ENCODE measurements at regions not wholly inside any gene's neighbourhood (a gene's known extent, or its start where the extent isn't known, plus 50 kb on each side); places are given as distances from the start of the nearest gene placed in this dataset.

DNA sequence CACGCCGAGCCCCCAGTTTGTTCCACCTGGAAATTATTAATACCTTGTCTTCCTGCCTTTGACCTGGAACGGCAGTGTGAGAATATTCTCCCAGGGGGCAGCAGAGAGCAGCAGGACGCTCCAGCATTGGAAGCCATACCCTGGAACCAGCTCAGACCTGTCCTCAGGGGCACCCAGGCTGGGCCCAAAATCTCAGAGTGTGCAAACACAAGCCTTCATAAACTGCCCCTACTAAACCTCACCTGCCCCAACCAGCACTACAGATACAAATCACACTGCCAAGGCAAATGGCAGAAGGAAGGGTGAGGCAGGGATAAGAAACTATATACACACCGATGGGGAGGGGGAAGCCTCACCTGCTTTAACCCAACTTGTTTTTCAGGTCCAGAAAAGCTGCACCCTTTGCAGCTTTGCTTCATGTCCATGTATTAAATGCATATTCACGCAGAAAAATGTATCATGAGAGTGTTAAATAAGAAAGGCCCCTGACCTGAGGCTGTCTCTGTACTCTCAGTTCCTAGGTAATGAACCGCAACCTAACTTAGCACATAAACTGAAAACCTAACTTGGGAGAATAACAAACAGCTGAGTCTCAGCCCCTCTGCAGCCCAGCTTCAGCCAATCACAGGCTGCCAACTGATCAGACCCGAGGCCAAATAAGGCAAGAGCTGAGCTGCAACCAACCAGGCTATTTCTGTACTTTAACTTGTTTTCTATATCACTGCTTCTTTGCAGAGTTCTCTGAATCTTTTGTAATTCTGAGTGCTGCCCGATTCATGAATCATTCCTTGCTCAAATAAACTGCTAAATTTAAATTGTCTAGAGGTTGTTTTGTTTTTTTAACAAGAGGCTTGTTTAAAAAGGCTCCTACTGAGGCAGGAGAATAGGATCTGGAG, 130.1 kb downstream of the SPTSSA start:
- DNase-seq (ENCODE audit: low read depth, low spot score) = no peak
- Histone ChIP-seq H3K9ac (ENCODE audit: control insufficient read depth, extremely low read depth, insufficient read depth, low read length) (peak overlapping the region; percentile 55), H3K36me3 (ENCODE audit: control insufficient read depth in 2 of 2, extremely low read depth in 1 of 2, insufficient read depth in 2 of 2, low read length in 2 of 2) (no peaks in the 10 kb centered on the region), H3K79me2 (ENCODE audit: control insufficient read depth, insufficient read depth, low read length) (no peaks in the 10 kb centered on the region), H3K4me3 (ENCODE audit: control insufficient read depth in 2 of 3, extremely low read depth in 1 of 3, insufficient read depth in 2 of 3, low read depth in 1 of 3, low read length in 3 of 3) (peak overlapping the region in 2 of 3 experiments; percentile 3 to 16), H3K4me1 (ENCODE audit: control insufficient read depth, extremely low read depth, insufficient read depth, low read length) (peaks cover 12% of the 10 kb centered on the region), H3K4me2 (ENCODE audit: control insufficient read depth, extremely low read depth, insufficient read depth, low read depth, low read length) (peak overlapping the region; percentile 55), H3K9me1 (ENCODE audit: control insufficient read depth, extremely low read depth, insufficient read depth, low read length) (no peaks in the 10 kb centered on the region), H3K9me3 (ENCODE audit: control insufficient read depth, low read depth, low read length) (no peaks in the 10 kb centered on the region), H4K20me1 (ENCODE audit: control insufficient read depth, extremely low read depth, insufficient read depth, low read length) (no peaks in the 10 kb centered on the region), H3K27me3 (ENCODE audit: control insufficient read depth, extremely low read depth, insufficient read depth, low read length) (no peaks in the 10 kb centered on the region), H3K27ac (ENCODE audit: control insufficient read depth, insufficient read depth, low read length) (peak overlapping the region; percentile 54), H2AFZ (ENCODE audit: control insufficient read depth, low read length) (peak overlapping the region; percentile 73)
- TF ChIP-seq, protein P1, sequence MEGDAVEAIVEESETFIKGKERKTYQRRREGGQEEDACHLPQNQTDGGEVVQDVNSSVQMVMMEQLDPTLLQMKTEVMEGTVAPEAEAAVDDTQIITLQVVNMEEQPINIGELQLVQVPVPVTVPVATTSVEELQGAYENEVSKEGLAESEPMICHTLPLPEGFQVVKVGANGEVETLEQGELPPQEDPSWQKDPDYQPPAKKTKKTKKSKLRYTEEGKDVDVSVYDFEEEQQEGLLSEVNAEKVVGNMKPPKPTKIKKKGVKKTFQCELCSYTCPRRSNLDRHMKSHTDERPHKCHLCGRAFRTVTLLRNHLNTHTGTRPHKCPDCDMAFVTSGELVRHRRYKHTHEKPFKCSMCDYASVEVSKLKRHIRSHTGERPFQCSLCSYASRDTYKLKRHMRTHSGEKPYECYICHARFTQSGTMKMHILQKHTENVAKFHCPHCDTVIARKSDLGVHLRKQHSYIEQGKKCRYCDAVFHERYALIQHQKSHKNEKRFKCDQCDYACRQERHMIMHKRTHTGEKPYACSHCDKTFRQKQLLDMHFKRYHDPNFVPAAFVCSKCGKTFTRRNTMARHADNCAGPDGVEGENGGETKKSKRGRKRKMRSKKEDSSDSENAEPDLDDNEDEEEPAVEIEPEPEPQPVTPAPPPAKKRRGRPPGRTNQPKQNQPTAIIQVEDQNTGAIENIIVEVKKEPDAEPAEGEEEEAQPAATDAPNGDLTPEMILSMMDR (optimal IDR thresholded peaks at IDR 0.05 in 1 of 3, IDR thresholded peaks at IDR 0.05 in 1 of 3, conservative IDR thresholded peaks at IDR 0.05 in 1 of 3; ENCODE audit: extremely low read depth in 1 of 3, insufficient read depth in 2 of 3, low read length in 3 of 3) = peak; percentile 84 to 89 (median 88)
- TF ChIP-seq EZH2 (IDR thresholded peaks at IDR 0.05; ENCODE audit: low read length) = no peak
- dilution Hi-C loops (cut with MboI; ENCODE audit: extremely low pct_ligation_motif_present, low sequenced_read_pairs) = no loop called here
- FAIRE-seq = peak; percentile 34

DNA sequence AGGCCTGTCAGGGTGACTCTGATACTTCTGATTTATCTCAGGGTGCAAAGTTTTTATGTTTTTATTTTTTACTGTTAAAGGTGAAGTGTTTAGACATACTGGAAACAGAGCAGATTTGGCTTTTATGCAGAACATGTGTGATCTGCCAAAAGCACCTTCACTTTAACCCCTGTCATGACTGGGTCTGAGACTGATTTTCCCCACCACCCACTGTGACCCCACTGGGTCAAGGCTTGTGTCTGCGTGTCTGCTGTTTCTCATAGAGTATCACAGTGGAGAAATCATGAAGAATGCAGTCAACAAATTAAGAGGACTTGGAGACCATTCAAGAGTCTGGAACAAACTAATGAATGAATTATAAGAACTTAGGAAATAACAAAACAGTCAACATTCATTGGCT, 131.2 kb downstream of the SPTSSA start:
- Histone ChIP-seq H3K79me2 (ENCODE audit: control insufficient read depth, insufficient read depth, low read length) (no peaks in the 10 kb centered on the region), H3K27me3 (ENCODE audit: control insufficient read depth, extremely low read depth, insufficient read depth, low read length) (no peaks in the 10 kb centered on the region), H3K9me1 (ENCODE audit: control insufficient read depth, extremely low read depth, insufficient read depth, low read length) (no peaks in the 10 kb centered on the region), H4K20me1 (ENCODE audit: control insufficient read depth, extremely low read depth, insufficient read depth, low read length) (no peaks in the 10 kb centered on the region), H3K27ac (ENCODE audit: control insufficient read depth, insufficient read depth, low read length) (no peak overlapping the region), H3K9ac (ENCODE audit: control insufficient read depth, extremely low read depth, insufficient read depth, low read length) (no peak overlapping the region), H3K9me3 (ENCODE audit: control insufficient read depth, low read depth, low read length) (no peaks in the 10 kb centered on the region), H2AFZ (ENCODE audit: control insufficient read depth, low read length) (no peak overlapping the region), H3K4me3 (ENCODE audit: control insufficient read depth in 2 of 3, extremely low read depth in 1 of 3, insufficient read depth in 2 of 3, low read depth in 1 of 3, low read length in 3 of 3) (no peak overlapping the region), H3K4me1 (ENCODE audit: control insufficient read depth, extremely low read depth, insufficient read depth, low read length) (peaks cover 12% of the 10 kb centered on the region), H3K4me2 (ENCODE audit: control insufficient read depth, extremely low read depth, insufficient read depth, low read depth, low read length) (no peak overlapping the region), H3K36me3 (ENCODE audit: control insufficient read depth in 2 of 2, extremely low read depth in 1 of 2, insufficient read depth in 2 of 2, low read length in 2 of 2) (no peaks in the 10 kb centered on the region)
- no peak for FAIRE-seq
- TF ChIP-seq EZH2 (IDR thresholded peaks at IDR 0.05; ENCODE audit: low read length) = no peak
- DNase-seq (ENCODE audit: low read depth, low spot score) = no peak
- dilution Hi-C loops (cut with MboI; ENCODE audit: extremely low pct_ligation_motif_present, low sequenced_read_pairs) = no loop called here

Data from keratinocyte (primary cell).